B cell (primary cell): ENCODE measurements at regions not wholly inside any gene's neighbourhood (a gene's known extent, or its start where the extent isn't known, plus 50 kb on each side); places are given as distances from the start of the nearest gene placed in this dataset.

Experiments
- ATAC-seq: fragments of 200-7000 bp; cut with Tn5 transposase; one replicate; pipeline ENCODE4 v1.10.0; 2021; ENCODE audit warnings: low read depth, mild to moderate bottlenecking, moderate number of reproducible peaks, moderate library complexity
- CTCF ChIA-PET: fragments of 350-600 bp; sonication (Branson Sonifier 250); formaldehyde crosslinking; loops from one replicate; lab custom pipeline; 2021; ENCODE audit warnings: antibody characterized with exemption, inconsistent platforms; lab: Charles Lee
- POLR2A ChIA-PET: fragments of 350-600 bp; sonication (Branson Sonifier 250); formaldehyde crosslinking; loops from one replicate; lab custom pipeline; 2021; ENCODE audit warnings: antibody characterized with exemption; lab: Charles Lee
- DNase-seq: peaks from one replicate; pipeline ENCODE4 v3.0.0; 2013
- H2AFZ ChIP-seq: 2 replicates; pipeline ENCODE4 v1.6.1; 2012; ENCODE audit warnings: mild to moderate bottlenecking, low read depth, low read length; ENCODE audit not compliant: insufficient read depth, poor library complexity, severe bottlenecking
- H3K27ac ChIP-seq, 2 donors: 1 replicate in 1 of 2; 2 replicates in 1 of 2; pipeline ENCODE4 v1.5.1; 2012 to 2013; ENCODE audit warnings: low read length in 2 of 2, mild to moderate bottlenecking in 2 of 2, moderate library complexity in 1 of 2
- H3K27me3 ChIP-seq, 4 experiments: fragments of 200-600 bp in 1 of 4; sonication (generic) in 1 of 4; replicated peaks in 1 of 4; 1 replicate in 2 of 4; 2 replicates in 2 of 4; pipeline versions ENCODE4 v1.6.1 to v1.7.0; 2013 to 2016; ENCODE audit warnings: low read length in 3 of 4, mild to moderate bottlenecking in 2 of 4, mixed read lengths in 1 of 4, moderate library complexity in 1 of 4; ENCODE audit not compliant: insufficient read depth in 4 of 4, control insufficient read depth in 3 of 4; ENCODE audit errors: control extremely low read depth in 1 of 4
- H3K36me3 ChIP-seq, 2 experiments: replicated peaks in 1 of 2; 1 replicate in 1 of 2; 2 replicates in 1 of 2; pipeline versions ENCODE4 v1.6.1 to v1.7.1; 2013; ENCODE audit warnings: low read length in 1 of 2; ENCODE audit not compliant: insufficient read depth in 2 of 2, control insufficient read depth in 1 of 2; ENCODE audit errors: control extremely low read depth in 1 of 2, extremely low read depth in 1 of 2
- H3K4me1 ChIP-seq, 2 donors: fragments of 200-600 bp in 1 of 2; sonication (generic) in 1 of 2; 1 replicate in 1 of 2; 2 replicates in 1 of 2; pipeline versions ENCODE4 v1.5.1 to v1.6.1; 2013 to 2017; ENCODE audit warnings: low read length in 2 of 2; ENCODE audit not compliant: control insufficient read depth in 2 of 2, insufficient read depth in 2 of 2
- H3K4me2 ChIP-seq: replicated peaks from 2 replicates; pipeline ENCODE3; 2012; ENCODE audit warnings: mild to moderate bottlenecking, low read depth, low read length; ENCODE audit not compliant: poor library complexity, severe bottlenecking
- H3K4me3 ChIP-seq, 5 experiments: fragments of 200-600 bp in 1 of 5; sonication (generic) in 1 of 5; 1 replicate in 3 of 5; 2 replicates in 2 of 5; pipeline versions ENCODE4 v1.5.1 to v1.7.0; 2011 to 2016; ENCODE audit warnings: low read length in 4 of 5, mild to moderate bottlenecking in 4 of 5, low read depth in 2 of 5, control low read depth in 1 of 5, moderate library complexity in 1 of 5; ENCODE audit not compliant: insufficient read depth in 1 of 5; ENCODE audit errors: control extremely low read depth in 1 of 5, extremely low read depth in 1 of 5
- H3K79me2 ChIP-seq: fragments of 200-600 bp; sonication (generic); one replicate; pipeline ENCODE4 v1.6.0; 2016; ENCODE audit warnings: low read length; ENCODE audit not compliant: control insufficient read depth, insufficient read depth
- H3K9ac ChIP-seq: fragments of 200-600 bp; sonication (generic); 2 replicates; pipeline ENCODE4 v1.6.1; 2017; ENCODE audit warnings: mild to moderate bottlenecking, low read length, moderate library complexity
- H3K9me3 ChIP-seq, 3 donors: one replicate each; pipeline versions ENCODE4 v1.6.1 to v1.7.1; 2013; ENCODE audit warnings: low read length in 2 of 3; ENCODE audit not compliant: control insufficient read depth in 2 of 3, insufficient read depth in 1 of 3; ENCODE audit errors: control extremely low read depth in 1 of 3
- H4K20me1 ChIP-seq: 2 replicates; pipeline ENCODE4 v1.6.0; 2012; ENCODE audit warnings: mild to moderate bottlenecking, low read length; ENCODE audit not compliant: insufficient read depth, control insufficient read depth, poor library complexity, severe bottlenecking
- H3K27ac Mint-ChIP-seq: one replicate; pipeline ENCODE4 v1.8.0; 2021; ENCODE audit warnings: mixed read lengths
- H3K27me3 Mint-ChIP-seq: one replicate; pipeline ENCODE4 v1.8.0; 2021; ENCODE audit warnings: mixed read lengths
- H3K4me1 Mint-ChIP-seq: one replicate; pipeline ENCODE4 v1.8.0; 2021; ENCODE audit warnings: mixed read lengths
- H3K4me3 Mint-ChIP-seq: one replicate; pipeline ENCODE4 v1.8.0; 2021; ENCODE audit warnings: mixed read lengths
- H3K9me3 Mint-ChIP-seq: one replicate; pipeline ENCODE4 v1.8.0; 2022; ENCODE audit warnings: mixed read lengths; ENCODE audit not compliant: insufficient read depth
- EZH2 ChIP-seq: IDR thresholded peaks from 2 replicates; pipeline ENCODE4 v1.6.1; 2012; ENCODE audit warnings: borderline replicate concordance, low read depth, mild to moderate bottlenecking, moderate library complexity, low read length; ENCODE audit not compliant: insufficient read depth, poor library complexity, severe bottlenecking
- WGBS: methylation state at CpG from one replicate; pipeline ENCODE4 v1.1.5; 2013; ENCODE audit warnings: missing lambda C conversion rate; ENCODE audit not compliant: insufficient coverage; 5-methylcytosine and 5-hydroxymethylcytosine counted together
- intact Hi-C: fragments of 100-400 bp; cut with micrococcal nuclease; formaldehyde crosslinking; loops from one replicate; pipeline ENCODE4 v1.10.0; 2022
- TF ChIP-seq, protein P1 (sequence below): fragments of 200-600 bp; IDR thresholded peaks from one replicate; pipeline ENCODE4 v1.8.0; 2022; ENCODE audit warnings: antibody characterized with exemption, mild to moderate bottlenecking

GRCh38 chr2:129711816-129712675, 267.4 kb upstream of the RAB6C start:
- Mint-ChIP-seq H3K9me3 (no peaks in the 10 kb centered on the region), H3K27me3 (peaks cover 8% of the 10 kb centered on the region), H3K4me1 (no peaks in the 10 kb centered on the region), H3K27ac (no peak overlapping the region), H3K4me3 (no peak overlapping the region)
- TF ChIP-seq EZH2: no peak
- TF ChIP-seq, protein P1, sequence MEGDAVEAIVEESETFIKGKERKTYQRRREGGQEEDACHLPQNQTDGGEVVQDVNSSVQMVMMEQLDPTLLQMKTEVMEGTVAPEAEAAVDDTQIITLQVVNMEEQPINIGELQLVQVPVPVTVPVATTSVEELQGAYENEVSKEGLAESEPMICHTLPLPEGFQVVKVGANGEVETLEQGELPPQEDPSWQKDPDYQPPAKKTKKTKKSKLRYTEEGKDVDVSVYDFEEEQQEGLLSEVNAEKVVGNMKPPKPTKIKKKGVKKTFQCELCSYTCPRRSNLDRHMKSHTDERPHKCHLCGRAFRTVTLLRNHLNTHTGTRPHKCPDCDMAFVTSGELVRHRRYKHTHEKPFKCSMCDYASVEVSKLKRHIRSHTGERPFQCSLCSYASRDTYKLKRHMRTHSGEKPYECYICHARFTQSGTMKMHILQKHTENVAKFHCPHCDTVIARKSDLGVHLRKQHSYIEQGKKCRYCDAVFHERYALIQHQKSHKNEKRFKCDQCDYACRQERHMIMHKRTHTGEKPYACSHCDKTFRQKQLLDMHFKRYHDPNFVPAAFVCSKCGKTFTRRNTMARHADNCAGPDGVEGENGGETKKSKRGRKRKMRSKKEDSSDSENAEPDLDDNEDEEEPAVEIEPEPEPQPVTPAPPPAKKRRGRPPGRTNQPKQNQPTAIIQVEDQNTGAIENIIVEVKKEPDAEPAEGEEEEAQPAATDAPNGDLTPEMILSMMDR: no peak
- H4K20me1 ChIP-seq: no peaks in the 10 kb centered on the region
- H3K79me2 ChIP-seq: no peaks in the 10 kb centered on the region
- no peaks in the 10 kb centered on the region for H3K27me3 ChIP-seq
- H3K4me2 ChIP-seq: no peak overlapping the region
- 88% methylated on average over 2 of the region's 7 CpGs for WGBS
- intact Hi-C loops: no loop called here
- no peaks in the 10 kb centered on the region for H3K9me3 ChIP-seq
- DNase-seq: no peak
- no peak for ATAC-seq
- ChIA-PET POLR2A (no interaction called here), CTCF (no interaction called here)
- H2AFZ ChIP-seq: no peak overlapping the region
- H3K4me3 ChIP-seq: no peak overlapping the region
- no peaks in the 10 kb centered on the region for H3K36me3 ChIP-seq
- H3K4me1 ChIP-seq: no peaks in the 10 kb centered on the region
- H3K9ac ChIP-seq: no peak overlapping the region
- no peak overlapping the region for H3K27ac ChIP-seq

DNA sequence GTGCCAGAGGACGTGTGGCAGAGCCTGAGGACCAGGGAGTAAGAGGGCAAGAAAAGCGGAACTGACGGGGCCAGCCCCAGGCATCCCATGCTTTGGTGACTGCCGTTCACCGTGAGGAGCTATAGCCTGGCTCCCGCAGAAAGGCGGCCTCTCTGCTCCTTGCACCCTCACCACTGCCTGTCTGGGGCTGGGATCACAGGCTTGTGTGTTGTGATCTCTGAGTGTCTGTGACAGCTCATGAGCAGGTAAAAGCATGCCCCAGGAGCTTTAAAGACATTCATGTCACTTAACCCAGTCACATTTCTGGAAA, 266.8 kb upstream of the RAB6C start:
- no peak overlapping the region for H3K4me2 ChIP-seq
- H3K9ac ChIP-seq: no peak overlapping the region
- DNase-seq: no peak
- intact Hi-C loops: no loop called here
- H3K27ac ChIP-seq: no peak overlapping the region
- ATAC-seq: no peak
- no peaks in the 10 kb centered on the region for H3K9me3 ChIP-seq
- no peaks in the 10 kb centered on the region for H3K27me3 ChIP-seq
- H4K20me1 ChIP-seq: no peaks in the 10 kb centered on the region
- no peak overlapping the region for H2AFZ ChIP-seq
- Mint-ChIP-seq H3K27ac (no peak overlapping the region), H3K4me1 (no peaks in the 10 kb centered on the region), H3K4me3 (no peak overlapping the region), H3K9me3 (no peaks in the 10 kb centered on the region), H3K27me3 (peaks cover 11% of the 10 kb centered on the region)
- ChIA-PET CTCF (no interaction called here), POLR2A (no interaction called here)
- no peaks in the 10 kb centered on the region for H3K36me3 ChIP-seq
- H3K4me1 ChIP-seq: no peaks in the 10 kb centered on the region
- 98% methylated on average over 5 of the region's 7 CpGs for WGBS
- TF ChIP-seq, protein P1: no peak
- no peak for TF ChIP-seq EZH2
- no peak overlapping the region for H3K4me3 ChIP-seq
- no peaks in the 10 kb centered on the region for H3K79me2 ChIP-seq
